Activated CD8-positive, alpha-beta memory T cell treated with anti-CD3 and anti-CD28 coated beads, Interleukin-2, amount 50 U/mL, for 4 hours (primary cell): ENCODE measurements at regions not wholly inside any gene's neighbourhood (a gene's known extent, or its start where the extent isn't known, plus 50 kb on each side); places are given as distances from the start of the nearest gene placed in this dataset.

ENCODE experiments used
- DNase-seq: peaks from one replicate; pipeline ENCODE4 v3.0.0-alpha.2; 2020

DNA sequence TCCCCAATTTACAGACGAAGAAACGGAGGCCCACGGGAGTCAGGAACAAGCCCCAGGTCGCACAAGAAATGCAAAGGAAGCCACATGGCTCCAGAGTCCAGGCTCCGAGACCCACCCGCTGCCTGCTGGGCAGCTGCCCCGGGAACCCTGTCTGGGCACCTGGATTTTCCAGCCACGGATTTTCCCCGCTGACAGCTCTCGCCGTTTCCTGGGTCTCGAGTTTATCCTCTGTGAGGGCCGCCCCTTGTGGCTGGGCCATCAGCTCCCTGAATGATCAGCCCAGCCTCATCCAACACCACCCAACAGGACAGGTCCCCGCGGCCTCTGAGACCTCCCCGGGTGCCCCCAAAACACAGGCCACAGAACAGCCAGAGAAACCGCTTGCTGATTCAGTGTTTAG lies 189.7 kb downstream of the BRD1 start:
- DNase-seq, result no peak

DNA sequence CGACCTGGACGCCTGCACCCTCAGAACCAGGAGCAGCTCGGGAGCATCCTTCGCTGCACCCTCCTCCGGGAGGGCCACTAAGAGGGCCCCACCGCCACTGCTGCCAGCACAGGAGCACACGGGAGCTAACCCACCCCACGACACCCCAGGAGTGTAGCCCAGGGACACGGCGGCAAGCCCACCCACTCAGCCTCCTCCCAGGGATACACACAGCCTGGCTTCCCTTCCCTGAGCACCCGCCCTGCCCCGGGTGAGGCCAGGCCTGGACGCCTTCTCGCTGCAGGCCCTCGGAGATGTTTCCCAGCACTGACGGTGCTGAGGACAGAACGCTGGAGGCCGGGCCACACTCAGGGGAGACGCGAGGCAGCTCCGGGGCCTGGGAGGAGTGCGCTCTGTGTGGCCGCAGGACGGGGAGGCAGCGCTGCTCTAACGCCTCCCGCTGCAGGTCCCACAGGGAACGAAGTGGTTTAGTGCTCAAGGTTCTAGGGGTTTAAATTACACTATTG lies 190.4 kb downstream of the BRD1 start:
- DNase-seq, result no peak

DNA sequence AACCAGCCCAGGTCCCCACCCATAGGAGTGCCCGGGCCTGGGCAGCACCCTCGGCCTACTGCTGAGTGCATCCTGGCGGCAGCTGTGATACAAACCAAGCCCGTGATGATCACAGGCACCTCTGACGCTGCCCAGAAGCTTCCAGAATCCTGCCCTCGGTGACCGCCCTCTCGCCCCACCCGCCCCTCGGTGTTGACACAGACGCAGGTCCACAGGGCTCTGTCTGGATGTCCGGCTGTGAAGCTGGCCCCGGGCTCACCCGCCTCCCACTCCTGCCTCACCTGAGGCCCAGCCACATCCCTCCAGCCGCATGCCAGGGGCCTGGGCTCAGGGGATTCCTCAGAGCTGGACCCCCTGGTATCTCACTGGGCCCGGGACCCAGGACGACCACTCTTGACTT lies 191.0 kb downstream of the BRD1 start:
- DNase-seq, result no peak

DNA sequence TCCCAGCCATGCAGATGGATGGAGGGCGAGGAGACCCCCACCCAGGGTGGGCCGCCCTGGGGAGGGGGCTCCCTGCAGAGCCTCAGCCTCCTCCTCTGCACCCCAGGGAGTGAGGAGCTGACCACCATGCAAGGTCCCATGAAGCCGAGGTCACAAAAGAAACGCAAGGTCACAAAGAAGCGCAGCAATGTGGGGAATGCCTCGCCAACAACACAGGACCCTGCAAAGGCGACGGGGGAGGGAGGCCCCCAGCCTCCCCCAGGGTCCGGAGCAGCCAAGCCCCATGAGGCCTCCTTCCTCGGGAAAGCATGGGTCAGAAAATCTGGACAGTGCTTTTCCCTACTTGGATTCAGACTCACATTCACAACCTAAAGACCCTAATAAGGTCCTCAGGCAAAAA lies 191.5 kb downstream of the BRD1 start:
- no peak for DNase-seq

DNA sequence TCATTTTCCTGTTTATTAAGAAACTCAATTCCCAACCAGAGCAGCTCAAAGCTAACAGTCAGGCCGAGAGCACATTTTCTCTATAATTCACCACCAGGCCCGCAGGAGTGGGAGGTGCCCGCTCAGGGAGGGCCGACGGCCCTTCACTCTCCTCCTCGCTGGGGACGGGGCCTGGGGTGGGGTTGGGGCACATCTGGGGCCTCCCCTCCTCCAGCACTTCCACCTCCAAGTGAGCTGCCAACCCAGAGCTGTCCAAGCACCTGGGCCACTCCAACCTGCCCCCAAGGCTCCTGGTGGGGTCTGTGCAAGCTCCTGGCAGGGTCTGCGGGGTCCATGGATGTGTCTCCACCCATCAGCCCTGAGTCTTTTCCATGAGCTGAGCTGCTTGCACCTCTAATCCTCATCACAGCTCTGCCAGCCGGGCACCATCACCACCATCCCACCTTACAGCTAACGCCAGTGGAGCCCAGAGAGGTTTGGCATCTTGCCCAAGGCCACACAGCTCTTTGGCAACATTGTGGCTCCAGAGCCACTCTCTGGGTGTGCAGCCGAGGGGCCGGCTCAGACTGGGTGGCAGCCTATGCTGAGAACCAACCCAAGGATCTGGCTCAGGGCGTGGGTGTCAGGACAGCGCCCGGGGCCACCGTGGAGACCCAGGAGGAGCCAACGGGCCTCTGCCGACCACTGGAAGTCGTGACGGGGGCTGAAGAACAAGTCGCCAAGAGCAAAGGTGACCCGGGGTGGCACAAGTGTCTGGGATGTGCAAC lies 193.5 kb downstream of the BRD1 start:
- DNase-seq, result no peak

DNA sequence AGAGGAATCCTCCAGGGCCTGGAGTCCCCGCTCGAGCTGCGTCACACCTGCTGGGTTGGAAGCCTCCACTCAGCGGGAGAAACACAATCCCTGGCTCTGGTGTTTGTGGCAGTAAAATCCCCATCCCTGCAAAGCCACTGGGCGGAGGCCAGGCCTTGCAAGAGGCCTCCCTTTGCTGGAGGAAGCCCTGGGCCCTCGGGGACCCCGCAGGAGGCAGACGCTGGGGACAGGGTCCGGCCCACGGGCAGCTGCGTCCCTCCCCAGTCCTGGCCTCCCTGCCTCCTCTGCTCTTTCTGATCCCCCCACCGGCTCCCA lies 194.7 kb downstream of the BRD1 start:
- DNase-seq, result no peak

DNA sequence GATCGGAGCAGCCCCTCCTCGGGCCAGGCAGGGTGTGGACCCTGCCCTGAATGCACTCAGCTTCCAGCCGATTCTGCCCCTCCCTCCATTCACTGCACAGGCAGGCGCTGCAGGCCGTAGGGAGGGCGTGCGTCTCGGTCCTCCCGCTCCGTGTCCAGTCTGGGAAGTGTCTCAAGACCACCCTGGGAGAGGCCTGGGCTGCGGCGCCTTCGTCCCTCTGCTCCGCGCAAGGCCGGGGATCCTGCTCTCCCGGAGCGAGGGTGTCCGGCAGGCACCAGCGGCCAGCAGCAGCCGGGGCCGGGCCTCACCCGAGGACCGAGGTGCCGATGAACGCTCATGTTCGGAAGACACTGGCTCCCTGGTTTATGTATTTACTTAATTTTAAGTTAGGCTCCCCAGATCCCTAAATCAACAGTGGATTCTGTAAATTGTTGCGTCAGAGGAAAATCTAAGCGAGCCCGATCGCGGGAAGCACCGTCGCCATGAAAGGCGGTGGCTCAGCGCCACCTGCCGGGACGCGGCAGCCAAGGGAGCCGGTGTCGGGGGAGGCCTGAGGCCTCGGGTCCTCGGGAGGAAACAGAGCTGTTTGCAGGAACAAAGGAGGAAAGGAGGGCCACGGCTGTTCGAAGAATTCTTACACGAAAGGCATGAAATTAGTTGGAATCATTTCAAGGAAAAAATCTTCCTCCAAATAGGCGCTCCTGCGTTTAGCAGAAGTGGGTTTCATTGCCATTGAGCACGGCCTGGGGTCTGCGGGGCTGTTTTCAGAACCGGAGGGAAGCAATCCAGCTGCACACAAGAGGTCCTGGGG lies 195.3 kb downstream of the BRD1 start:
- no peak for DNase-seq

DNA sequence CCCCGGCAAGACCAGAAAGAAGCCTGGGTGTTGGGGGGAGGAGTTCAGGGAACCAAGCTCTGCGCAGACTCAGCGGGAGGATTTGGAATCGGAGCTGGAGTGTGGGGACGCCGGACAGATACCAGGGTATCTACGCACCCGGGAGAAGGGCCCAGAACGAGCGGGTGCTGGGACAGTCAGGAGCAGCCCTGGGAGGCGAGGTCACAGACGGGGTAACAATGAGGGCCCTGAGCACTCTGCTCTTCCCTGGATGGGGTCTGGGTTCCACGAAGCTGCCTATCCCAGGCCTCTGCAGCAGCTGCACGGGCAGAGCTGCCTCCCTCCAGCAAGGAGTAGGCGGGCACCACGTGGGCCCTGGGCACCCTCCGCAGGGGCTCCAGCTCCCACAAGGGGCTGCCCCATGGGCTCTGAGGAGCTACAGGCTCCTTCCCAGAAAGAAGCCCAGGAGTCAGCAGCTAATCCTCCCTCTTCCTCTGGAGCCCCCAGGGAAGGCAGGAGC lies 197.2 kb downstream of the BRD1 start:
- no peak for DNase-seq

DNA sequence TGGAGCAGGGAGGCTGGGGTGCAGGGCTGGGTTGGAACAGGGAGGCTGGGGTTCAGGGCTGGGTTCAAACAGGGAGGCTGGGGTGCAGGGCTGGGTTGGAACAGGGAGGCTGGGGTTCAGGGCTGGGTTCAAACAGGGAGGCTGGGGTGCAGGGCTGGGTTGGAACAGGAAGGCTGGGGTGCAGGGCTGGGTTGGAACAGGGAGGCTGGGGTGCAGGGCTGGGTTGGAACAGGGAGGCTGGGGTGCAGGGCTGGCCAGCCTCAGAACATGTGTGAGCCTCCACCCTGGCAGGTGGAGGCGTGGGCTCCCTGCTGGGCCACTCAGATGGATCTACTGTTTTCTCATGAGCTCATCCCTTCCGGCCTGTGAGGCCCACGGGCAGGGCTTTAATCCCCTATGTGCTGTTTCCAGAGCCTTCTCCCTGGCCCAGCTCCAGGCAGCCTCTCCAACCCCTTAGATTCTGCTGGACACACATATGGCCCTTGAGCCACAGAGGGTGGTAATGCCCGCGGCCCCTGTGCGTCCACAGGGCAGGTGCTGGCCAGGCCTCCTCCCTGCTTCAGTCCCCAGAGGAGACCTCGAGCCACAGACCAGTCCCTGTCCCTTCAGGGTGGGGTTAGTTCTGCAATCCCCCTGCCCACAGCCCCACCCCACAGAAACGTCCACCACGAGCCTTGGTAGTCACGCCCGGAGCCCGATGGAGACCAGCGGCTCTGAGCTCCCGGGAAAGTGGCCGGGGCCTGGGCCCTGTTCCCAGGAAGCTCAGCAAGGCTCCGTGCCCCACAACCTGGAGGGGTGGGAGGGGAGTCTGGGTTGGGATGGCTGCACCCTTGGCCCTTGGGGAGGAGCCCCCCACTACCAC lies 197.9 kb downstream of the BRD1 start:
- DNase-seq, result no peak

DNA sequence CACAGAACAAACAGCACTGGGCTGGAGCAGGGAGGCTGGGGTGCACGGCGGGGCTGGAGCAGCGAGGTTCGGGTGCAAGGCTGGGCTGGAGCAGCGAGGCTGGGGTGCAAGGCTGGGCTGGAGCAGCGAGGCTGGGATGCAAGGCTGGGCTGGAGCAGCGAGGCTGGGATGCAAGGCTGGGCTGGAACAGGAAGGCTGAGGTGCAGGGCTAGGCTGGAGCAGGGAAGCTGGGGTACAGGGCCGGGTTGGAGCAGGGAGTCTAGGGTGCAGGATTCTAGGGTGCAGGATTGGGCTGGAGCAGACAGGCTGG lies 198.5 kb downstream of the BRD1 start:
- no peak for DNase-seq

DNA sequence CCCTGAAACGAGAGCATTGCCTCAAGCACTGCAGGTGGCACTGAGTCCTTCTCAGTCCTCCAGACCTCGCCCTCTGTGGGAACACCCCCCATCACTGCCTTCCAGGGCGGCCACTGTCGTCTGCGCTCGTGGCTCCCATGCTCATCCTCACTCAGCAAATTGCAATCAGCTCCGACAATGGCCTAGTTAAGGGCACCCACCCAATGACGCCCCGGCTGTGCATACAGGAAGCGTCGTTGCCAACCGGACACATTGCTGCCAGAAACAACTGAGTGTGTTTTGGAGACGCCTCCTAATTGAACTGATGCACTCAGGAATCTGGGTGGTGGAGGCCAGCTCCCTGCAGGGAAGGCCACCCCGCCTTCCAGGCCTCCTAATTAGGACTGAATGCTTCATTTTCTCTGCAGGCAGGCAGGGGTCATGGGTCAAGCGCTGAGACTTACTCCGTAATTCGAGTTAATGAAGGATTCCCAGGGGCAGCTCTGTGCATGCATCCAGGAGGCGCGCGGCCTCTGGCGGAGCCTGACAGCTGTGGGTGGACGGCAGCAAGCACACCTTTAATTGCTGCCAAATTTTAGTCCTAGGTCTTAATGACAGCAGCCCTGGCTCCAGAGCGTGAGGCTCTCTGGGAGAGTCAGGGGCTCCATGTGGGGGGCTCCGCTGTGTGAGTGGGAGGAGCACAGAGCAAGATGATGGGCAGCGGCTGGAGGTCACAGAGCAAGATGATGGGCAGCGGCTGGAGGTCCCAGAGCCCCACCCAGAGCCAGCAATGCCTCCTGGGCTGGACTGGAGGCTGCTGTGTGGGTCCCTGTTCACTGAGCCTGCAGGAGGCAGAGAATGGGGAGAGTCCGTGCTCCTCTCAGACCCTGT lies 199.0 kb downstream of the BRD1 start:
- DNase-seq, result no peak

DNA sequence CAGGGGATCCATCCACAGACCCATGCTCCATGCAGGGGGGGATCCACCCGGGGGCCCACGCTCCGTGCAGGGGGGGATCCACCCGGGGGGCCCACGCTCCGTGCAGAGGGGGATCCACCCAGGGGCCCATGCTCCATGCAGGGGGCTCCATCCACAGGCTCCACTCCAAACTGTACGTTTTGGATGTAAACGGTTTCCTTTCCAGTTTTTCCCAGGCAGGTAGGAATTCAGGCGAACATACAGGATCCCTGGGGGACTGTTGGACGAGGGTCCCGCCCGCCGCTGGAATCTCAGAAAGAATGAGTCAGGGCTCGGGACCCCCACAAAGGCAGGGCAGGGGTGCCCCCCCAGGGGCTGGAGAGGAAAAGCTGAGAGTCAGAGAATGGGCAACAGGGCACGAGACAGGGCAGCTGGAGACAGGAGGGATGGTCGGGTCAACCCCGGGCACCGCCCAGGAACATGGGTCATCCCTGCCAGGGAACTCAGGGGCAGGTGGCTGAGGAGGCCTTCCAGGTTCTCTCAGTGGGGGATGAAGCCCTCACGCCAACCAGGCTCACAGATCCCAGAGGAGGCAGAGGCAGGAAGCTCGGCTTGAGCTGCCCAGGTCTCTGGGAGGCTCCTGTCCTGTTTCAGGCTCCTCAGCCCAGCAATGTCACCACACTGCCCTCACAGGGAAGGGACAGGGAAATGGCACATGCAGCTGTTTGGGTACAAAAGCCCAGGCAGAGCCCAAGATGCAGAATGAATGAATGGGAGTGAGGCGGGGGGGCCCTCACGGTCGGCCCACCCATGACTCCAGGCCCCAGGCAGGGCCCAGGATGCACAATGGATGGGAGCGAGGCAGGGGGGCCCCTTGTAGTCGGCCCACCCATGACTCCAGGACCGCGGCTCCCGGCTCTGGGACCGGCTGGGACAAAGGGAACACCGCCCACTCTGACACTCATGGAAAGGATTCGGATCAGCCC lies 200.2 kb downstream of the BRD1 start:
- no peak for DNase-seq

DNA sequence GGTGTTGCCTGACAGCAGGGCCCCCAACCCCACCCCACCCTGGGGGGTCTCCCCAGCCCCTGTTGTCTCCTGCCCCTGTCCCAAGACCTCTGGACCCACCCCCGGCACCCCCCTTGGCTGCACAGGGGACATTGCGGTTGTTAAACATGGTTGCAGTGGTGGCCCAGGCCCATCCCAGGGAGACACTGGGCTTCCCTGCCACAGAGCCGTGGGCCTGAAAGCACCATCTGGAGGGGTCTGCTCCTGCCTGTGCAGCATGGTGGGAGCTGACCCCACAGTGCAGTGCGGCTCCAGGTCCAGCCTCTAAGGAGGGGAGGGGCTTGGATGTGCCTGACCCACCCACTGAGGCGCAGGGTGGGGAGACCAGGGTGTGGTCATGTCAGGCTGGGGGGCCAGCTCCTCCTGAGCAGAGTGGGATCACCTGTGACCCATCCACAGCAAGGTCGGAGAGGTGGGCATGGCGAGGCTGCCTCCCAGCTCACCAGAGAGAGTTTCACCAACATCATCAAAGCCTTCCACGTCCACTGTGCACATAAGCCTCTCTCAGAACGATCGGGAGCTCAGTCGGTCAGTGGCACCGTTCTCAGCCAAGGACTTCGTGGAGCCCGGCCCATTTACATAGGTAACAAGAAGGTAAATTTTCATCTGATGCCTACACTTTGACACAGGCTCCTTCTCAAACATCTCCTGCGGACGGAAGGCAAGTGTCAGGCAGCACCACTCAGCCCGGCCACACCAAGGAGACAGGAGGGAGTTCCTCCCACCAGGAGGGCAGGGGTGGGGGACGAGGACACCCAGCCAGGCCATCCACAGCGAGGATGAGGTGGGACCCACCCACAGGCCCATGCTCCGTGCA lies 201.1 kb downstream of the BRD1 start:
- DNase-seq, result no peak

DNA sequence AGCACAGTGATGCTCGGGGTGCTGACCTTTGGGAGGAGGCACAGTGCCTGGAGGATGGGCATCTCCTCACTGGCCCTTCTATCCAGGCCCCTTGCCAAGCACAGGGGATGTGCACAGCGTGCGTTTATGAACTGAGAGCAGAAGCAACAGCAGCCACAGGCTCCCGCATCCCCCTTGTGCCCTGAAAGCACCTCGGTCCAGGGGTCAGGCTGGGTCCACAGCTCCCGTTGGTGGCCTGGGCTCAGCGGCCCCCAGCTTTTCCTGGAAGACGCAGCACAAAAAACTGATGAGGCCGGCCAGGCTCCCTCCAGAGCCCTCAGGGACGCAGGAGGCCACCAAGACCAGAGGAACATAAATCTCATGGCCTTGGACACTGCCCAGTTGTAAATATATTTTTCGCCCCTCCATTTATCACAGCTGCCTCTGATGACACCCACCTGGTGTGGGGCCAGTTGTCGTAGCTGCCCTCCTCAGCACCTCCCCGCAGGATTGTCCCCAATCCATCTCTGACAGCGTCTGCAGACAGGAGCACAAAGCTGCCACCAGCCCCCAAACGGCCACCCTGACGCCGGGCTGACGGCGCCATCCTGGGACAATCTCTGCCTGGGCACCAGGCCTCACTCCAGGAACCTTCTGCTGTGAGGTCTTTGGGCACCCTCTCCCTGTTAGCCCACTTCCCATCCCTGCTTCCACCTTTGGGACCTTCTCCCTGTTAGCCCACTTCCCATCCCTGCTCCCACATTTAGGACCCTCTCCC lies 203.1 kb downstream of the BRD1 start:
- DNase-seq, result no peak

DNA sequence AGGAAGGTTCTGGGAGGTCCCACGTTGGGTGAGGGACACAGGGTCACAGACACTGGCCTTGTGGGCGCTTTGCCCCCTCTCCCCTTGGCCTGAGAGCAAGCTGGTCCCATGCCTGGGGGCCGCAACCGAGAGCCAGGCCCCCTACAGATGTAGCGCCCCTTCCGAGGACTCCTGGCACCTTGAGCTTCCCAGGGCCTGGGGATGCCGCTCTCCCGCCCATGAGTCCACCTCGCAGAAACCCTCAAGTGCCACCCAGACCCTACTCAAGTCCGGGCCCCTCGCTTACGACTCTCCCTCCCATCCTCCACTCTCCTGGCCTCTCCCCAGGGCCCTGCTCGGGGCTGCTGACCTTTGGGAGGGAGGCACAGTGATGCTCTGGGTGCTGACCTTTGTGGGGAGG lies 204.0 kb downstream of the BRD1 start:
- DNase-seq, result no peak

DNA sequence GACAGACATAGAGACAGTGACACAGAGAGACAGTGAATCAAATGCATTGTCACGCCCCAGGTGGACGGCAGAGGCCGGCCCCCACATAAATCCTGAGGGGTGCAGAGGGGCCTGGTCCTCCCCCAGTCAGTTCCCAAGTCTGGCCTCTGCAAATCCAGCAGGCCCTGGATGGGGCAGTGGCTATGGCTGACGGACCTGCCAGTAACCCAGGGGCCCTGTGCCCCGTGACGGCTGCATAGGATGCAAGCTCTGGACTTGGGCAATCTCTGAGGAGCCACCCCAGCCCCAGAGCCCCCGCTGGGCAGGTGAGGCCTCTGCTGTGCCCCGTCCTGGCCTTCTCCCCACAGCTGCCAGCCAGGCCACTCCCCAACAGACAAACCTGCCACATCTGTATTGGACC lies 204.5 kb downstream of the BRD1 start:
- DNase-seq, result no peak

DNA sequence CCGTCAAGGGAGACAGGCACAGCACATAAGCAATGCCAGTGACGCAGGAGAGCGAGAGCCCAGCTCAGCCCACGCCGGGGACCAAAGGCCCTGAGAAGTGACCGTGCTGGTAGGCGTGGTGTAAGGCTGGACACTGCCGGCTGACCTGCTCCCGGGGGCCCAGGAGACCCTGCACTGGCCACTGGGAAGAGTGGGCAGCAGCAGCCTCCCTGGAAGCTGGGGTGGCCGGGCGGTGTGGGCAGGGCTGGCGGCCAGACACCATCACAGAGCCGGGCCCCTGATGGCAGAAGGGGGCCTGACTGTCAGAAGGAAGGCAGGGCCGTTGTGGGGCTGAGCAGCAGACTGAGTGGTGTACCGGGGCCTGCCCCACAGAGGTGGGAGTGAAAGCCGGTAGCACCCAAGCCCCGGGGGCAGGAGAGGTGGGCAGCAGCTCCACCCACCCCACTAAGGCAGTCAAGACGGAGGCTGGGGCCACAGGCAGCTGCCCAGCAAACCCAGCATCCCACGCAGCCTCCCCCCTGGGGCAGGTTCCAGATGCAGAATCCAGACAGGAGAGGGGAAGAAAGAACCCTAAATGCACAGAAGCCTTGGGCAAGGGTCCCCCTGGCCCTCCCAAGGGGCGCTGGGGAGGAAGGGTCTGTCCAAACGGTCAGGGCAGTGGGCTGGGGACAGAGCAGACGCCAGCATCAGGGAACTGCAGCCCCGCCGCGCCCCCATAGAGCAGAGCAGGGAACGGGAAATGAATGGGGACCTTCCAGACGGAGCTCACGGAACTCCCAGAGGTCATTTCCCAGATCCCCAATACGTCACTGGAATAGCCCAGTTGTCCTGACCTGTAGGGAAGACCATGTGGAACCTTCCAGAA lies 205.2 kb downstream of the BRD1 start:
- no peak for DNase-seq

DNA sequence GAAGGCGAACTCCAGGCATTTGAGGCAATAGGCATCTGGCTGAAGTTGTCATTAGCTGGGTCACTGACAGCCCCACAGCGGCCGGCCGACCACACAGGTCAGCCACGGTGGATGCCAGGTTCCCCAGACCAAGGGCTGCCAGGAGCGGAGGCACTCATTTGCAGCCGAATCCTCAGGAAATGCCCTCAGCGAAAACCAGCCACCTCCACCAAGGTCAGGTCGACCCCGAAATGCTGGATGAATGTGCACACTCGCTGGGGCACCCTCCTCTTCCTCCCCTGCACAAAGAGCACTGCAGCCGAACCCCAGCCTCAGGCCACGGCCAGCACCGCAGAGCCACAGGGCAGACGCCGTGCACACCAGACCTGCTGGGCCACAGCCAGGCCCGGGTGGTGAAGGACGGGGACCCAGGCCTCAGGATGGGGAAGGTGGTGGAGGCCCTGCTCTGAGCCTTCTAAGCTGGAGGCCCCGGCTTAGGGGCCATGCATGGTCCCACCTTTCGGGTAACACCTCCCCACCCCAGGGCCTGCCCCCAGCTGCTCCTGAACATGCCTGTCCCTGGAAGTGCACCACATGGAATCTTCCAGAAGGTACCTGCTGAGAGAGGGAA lies 206.0 kb downstream of the BRD1 start:
- DNase-seq, result no peak
